ENCODE measurements at regions not wholly inside any gene's neighbourhood (a gene's known extent, or its start where the extent isn't known, plus 50 kb on each side); places are given as distances from the start of the nearest gene placed in this dataset.

- TF ChIP-seq, protein P1, sequence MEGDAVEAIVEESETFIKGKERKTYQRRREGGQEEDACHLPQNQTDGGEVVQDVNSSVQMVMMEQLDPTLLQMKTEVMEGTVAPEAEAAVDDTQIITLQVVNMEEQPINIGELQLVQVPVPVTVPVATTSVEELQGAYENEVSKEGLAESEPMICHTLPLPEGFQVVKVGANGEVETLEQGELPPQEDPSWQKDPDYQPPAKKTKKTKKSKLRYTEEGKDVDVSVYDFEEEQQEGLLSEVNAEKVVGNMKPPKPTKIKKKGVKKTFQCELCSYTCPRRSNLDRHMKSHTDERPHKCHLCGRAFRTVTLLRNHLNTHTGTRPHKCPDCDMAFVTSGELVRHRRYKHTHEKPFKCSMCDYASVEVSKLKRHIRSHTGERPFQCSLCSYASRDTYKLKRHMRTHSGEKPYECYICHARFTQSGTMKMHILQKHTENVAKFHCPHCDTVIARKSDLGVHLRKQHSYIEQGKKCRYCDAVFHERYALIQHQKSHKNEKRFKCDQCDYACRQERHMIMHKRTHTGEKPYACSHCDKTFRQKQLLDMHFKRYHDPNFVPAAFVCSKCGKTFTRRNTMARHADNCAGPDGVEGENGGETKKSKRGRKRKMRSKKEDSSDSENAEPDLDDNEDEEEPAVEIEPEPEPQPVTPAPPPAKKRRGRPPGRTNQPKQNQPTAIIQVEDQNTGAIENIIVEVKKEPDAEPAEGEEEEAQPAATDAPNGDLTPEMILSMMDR (IDR thresholded peaks at IDR 0.05) = no peak
- H3K27ac ChIP-seq = no peak overlapping the region
- H3K4me1 ChIP-seq = no peaks in the 10 kb centered on the region
- H3K4me3 ChIP-seq = no peak overlapping the region
- intact Hi-C loops (cut with DNase I) = no loop called here
- no peaks in the 10 kb centered on the region for H3K27me3 ChIP-seq
- no peak for DNase-seq
- H3K36me3 ChIP-seq = no peaks in the 10 kb centered on the region
- no peaks in the 10 kb centered on the region for H3K9me3 ChIP-seq
- no peak overlapping the region for H3K9ac ChIP-seq (ENCODE audit: low read depth in 2 of 2, low read length in 2 of 2)
These were observed 241.8 kb downstream of the WNT5A start for GRCh38 chr3:55245351-55245750.

- Histone ChIP-seq H3K36me3 (no peaks in the 10 kb centered on the region), H3K9me3 (no peaks in the 10 kb centered on the region)
- TF ChIP-seq, protein P1 (IDR thresholded peaks at IDR 0.05) = no peak
These were observed 242.9 kb downstream of the WNT5A start for GRCh38 chr3:55244247-55244646.

GRCh38 chr3:55243678-55244077 is 243.4 kb downstream of the WNT5A start:
- no peak for DNase-seq
- intact Hi-C loops (cut with DNase I) = no loop called here

More at GRCh38 chr3:55244247-55244646, 242.9 kb downstream of the WNT5A start:
- Histone ChIP-seq H3K4me1 (no peaks in the 10 kb centered on the region), H3K4me3 (no peak overlapping the region), H3K27me3 (no peaks in the 10 kb centered on the region), H3K27ac (no peak overlapping the region), H3K9ac (ENCODE audit: low read depth in 2 of 2, low read length in 2 of 2) (no peak overlapping the region)
- intact Hi-C loops (cut with DNase I) = no loop called here
- no peak for DNase-seq

GRCh38 chr3:55242921-55243320 is 244.2 kb downstream of the WNT5A start:
- Histone ChIP-seq H3K27me3 (no peaks in the 10 kb centered on the region), H3K4me1 (no peaks in the 10 kb centered on the region), H3K27ac (no peak overlapping the region), H3K36me3 (no peaks in the 10 kb centered on the region), H3K9me3 (no peaks in the 10 kb centered on the region), H3K4me3 (no peak overlapping the region), H3K9ac (ENCODE audit: low read depth in 2 of 2, low read length in 2 of 2) (no peak overlapping the region)
- no peak for DNase-seq
- TF ChIP-seq, protein P1 (IDR thresholded peaks at IDR 0.05) = no peak
- intact Hi-C loops (cut with DNase I) = no loop called here

More at GRCh38 chr3:55243678-55244077, 243.4 kb downstream of the WNT5A start:
- Histone ChIP-seq H3K9ac (ENCODE audit: low read depth in 2 of 2, low read length in 2 of 2) (no peak overlapping the region), H3K27ac (no peak overlapping the region), H3K4me1 (no peaks in the 10 kb centered on the region), H3K4me3 (no peak overlapping the region), H3K9me3 (no peaks in the 10 kb centered on the region), H3K36me3 (no peaks in the 10 kb centered on the region), H3K27me3 (no peaks in the 10 kb centered on the region)
- TF ChIP-seq, protein P1 (IDR thresholded peaks at IDR 0.05) = no peak

DNA sequence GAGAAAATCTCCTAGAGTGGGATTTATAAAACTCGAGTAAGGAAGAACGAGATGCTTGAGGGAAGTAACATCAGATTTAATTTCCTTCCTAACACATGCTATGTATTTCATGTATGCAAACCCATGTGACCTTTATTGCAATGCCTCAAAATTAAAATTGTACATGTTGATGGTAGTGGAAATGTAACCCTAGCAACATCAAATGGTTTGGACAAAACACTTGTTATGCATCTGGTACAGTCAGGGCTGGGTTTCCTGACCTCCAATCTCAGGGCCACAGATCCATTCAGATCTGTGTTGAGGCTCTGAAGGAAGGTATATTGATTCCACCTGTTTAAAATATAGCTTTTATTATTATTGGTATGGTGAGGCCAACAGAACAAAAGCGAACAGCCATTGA is 246.0 kb downstream of the WNT5A start:
- H3K36me3 ChIP-seq = no peaks in the 10 kb centered on the region
- no peak overlapping the region for H3K27ac ChIP-seq
- H3K4me3 ChIP-seq = no peak overlapping the region
- no peaks in the 10 kb centered on the region for H3K9me3 ChIP-seq
- H3K4me1 ChIP-seq = no peaks in the 10 kb centered on the region
- intact Hi-C loops (cut with DNase I) = no loop called here
- H3K9ac ChIP-seq (ENCODE audit: low read depth in 2 of 2, low read length in 2 of 2) = no peak overlapping the region
- TF ChIP-seq, protein P1 (IDR thresholded peaks at IDR 0.05) = no peak
- no peak for DNase-seq
- H3K27me3 ChIP-seq = no peaks in the 10 kb centered on the region

GRCh38 chr3:55235416-55235815 is 251.7 kb downstream of the WNT5A start:
- DNase-seq = no peak
- Histone ChIP-seq H3K4me1 (no peaks in the 10 kb centered on the region), H3K36me3 (no peaks in the 10 kb centered on the region), H3K4me3 (no peak overlapping the region), H3K27ac (no peak overlapping the region), H3K27me3 (no peaks in the 10 kb centered on the region), H3K9me3 (no peaks in the 10 kb centered on the region), H3K9ac (ENCODE audit: low read depth in 2 of 2, low read length in 2 of 2) (no peak overlapping the region)
- intact Hi-C loops (cut with DNase I) = no loop called here
- TF ChIP-seq, protein P1 (IDR thresholded peaks at IDR 0.05) = no peak

Measured in colonic mucosa (tissue), 4 donors.